NCI-H774 (cell line): ENCODE measurements at regions not wholly inside any gene's neighbourhood (a gene's known extent, or its start where the extent isn't known, plus 50 kb on each side); places are given as distances from the start of the nearest gene placed in this dataset.
A peak's percentile ranks its signal among the peaks of the same experiment; 100 is the strongest.
"Not testable (repeated sequence)": the region's sequence is repeated elsewhere in the genome, so short reads cannot be mapped to it uniquely, and the experiment has no call there.

Experiments used
- DNase-seq: peaks from one replicate; lab custom pipeline; 2025; lab: John Stamatoyannopoulos, UW

DNA sequence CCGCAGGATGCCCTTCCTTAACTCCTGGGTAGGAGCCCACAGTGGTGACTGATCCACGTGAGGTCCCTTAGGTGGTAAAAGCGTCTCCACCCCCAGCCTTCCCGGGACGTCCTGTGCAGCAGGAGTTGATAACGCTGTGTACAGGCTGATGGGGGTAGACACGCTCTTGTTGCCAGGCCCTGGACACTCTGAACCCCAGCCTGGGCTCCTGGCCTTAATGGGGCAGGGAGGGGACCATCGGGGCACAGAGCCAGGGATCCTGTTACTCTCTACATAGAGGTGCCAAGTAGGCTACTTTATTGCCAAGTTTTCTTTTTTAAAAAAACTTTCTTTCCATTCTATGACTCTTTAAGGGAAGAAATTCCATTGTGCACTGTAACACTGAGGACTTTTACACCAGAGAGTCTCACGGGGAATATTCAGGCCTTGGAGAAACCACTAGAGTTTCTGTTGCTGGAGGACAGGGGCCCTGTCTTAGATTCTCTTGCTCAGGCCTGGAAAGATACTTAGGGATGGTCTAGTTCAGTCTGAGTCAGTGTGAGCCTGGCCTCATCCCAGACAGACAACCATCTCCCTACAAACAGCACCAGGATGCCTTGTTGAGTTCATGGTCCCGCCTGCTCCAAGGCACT is 104.3 kb upstream of the RNU6-1 start:
- DNase-seq, result no peak

DNA sequence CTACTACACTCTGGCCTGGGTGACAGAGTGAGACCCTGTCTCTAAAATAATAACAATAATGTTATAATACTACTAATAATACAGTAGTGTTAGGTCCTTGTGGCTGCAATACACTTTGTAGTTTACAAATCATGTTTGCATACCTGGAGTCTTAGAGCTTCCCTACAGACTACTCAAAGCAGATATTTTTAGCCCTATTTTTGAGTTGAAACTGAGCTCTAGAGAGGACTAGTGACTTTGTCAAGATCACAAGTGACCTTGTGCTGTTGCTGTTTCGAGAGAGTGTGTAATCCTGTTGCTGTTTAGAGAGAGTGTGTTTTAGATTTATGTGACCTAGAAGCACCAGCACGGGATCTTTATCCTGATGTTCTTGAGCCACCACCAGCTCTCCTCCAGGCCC is 105.3 kb upstream of the RNU6-1 start:
- no peak for DNase-seq

DNA sequence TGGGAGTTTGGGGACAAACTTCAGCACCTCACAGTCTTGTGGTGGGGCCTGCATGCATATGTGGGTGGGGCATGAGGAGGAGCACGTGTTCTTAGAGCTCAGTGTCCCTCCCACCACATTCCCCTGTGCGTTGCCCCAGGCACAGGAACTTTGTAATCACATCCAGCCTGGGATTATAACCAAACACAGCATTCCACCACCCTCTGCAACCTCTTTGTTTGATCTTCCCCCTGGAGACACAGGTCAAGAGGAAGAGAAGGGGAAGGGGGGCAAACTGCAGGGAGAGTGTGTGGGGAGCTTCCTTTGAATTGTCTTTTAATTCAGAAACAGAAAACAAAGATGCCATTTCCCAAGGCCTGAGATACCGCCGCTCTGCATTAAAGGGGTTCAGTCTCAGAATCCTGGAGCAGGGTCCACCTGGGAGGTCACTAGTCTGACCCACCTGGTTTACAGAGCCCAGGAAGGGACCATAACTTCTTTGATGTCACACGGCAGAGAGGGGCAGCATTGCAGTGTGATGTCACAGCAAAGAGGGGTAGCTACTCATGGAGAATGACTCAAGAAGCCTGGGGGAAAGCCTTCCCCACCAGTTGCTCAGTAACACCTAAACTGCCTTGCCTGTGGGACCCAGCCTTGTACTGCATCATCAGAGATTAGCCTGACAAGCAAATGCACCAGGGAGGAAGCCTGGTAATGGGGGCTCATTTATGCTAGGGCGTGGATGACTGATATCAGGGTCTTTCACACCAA is 106.3 kb upstream of the RNU6-1 start:
- DNase-seq, result no peak

DNA sequence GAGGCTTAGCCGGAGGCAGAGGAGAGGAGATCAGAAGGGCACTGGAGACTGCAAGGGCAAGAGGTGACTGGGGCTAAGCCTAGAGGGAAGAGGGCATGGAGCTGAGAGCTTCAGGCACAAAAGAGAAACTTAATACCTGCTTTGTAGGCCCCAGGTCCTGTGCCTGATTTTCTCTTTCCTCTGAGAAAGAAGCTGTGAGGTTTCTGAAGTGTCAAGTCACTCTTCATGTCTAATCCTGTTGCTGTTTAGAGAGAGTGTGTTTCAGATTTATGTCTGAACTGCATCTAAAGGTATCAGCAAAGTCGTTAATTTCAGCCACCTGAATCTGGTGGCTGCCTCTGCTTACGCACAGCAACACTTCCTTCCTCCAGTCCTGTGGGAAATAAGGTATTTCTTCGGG is 106.9 kb upstream of the RNU6-1 start:
- no peak for DNase-seq

DNA sequence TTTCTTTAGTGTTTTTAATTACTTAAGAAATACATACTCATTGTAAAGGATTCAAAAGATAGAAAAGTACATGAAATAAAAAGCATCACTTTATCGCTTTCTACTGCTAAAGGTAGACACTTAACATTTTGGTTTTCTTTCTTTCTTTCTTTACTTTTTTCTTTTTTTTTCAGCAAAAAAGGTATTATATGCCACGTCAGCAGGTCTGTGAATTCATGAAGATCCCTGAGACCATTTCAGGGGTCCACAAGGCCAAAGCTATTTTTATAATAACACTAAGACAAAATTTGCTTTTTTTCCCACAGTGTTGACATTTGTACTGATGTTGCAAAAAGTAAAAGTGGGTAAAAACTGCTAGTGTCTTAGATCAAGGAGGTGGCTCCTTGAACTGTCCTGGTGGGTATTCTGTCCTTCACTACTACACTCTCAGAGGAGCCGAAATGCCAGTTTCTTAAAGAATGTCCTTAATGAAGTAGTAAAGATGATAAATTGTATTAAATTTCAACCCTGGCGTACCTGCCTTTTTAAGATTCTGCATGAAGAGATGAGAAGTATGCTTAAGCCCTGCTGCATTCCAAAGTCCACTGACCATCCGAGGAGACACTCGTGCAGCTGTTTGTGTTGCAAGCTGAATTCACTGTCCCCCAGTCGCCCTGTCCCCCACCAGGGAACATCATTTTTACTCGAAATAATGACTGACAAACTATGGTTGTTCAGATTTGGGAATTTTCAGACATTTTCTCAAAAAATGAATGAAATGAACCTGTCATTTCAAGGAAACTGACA is 106.7 kb upstream of the PIAS1 start:
- no peak for DNase-seq

DNA sequence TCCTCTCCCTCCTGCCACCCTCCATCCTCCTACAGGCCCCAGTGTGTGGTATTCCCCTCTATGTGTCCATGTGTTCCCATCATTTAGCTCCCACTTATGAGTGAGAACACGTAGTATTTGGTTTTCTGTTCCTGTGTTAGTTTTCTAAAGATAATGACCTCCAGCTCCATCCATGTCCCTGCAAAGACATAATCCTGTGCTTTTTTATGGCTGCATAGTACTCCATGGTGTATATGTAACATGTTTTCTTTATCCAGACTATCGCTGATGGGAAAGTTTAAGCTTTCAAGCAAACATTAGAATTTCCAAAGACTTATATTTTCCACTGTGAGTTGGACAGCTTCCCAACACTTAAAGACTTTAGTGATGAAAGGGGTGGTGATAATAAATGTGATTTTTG is 105.9 kb upstream of the PIAS1 start:
- DNase-seq, result no peak

DNA sequence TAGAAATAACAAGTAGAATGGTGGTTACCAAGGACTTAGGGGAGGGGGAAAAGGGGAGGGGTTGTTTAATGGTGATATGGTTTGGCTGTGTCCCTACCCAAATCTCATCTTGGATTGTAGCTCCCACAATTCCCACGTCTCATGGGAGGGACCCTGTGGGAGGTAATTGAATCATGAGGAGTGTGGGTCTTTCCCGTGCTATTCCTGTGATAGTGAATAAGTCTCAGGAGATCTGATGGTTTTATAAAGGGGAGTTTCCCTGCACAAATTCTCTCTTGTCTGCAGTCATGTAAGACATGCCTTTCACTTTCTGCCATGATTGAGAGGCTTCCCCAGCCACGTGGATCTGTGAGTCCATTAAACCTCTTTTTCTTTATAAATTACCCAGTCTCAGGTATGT is 102.9 kb upstream of the PIAS1 start:
- not testable (repeated sequence) for DNase-seq

DNA sequence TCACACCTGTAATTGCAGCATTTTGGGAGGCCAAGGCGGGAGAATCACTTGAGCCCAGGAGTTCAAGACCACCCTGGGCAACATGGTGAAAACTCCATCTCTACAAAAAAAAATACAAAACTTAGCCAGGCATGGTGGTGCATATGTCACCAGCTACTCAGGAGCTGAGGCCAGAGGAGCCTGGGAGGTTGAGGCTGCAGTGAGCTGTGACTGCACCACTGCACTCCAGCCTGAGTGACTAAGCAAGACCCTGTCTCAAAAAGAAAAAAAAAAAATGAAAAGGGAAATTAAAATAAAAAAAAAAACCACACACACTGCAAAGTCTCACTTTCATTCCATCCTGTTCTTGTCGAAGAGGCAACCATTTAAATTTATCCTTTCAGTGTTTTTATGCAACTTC is 100.8 kb upstream of the PIAS1 start:
- no peak for DNase-seq

DNA sequence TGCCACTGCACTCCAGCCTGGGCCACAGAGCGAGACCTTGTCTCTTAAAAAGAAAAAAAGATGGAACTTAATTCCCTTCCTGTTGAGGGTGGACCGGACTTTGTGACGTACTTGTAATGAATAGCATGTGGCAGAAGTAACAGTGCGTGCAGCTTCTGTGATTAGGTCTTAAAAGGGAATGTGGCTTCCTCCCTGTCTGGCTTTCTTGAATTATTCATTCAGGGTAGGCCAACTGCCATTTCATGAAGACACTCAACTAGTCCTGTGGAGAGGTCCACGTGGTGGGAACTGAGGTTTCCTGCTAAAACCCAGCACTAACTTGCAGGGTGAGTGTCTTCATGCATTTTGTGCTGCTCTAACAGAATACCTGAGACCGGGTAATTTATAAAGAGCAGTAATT is 98.9 kb upstream of the PIAS1 start:
- no peak for DNase-seq

DNA sequence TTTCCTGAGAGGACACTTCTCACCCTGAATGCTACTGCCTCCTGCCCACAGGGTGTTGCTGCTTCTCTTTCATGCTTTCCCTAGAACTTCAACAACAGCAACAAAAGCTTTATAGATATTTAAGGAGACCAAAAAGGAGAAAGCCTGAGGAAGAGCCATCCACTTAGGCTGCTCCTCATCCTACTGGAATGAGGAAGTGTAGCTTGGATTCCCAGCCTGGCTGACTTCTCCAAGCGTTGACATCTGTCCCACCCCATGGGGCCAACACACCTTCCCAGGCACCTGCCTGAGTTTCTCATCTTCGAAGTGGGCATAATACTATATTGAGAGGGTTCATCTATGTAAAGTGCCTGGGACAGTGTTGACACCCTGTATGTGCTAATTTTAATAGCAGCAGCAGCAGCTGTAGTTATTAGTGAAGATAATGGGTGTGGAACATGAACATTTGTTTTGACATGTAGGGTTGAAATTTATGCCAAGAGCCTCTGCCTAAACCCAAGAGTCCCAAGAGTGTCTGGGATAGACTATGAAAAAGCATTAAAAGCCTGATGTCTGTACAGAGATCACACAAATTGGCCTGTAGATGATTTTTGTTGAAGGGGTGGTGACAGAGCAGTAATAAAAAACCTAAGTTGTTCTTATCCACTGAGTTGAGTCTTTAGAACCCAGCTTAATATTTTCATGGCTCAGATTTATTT is 96.5 kb upstream of the PIAS1 start:
- DNase-seq, result no peak

DNA sequence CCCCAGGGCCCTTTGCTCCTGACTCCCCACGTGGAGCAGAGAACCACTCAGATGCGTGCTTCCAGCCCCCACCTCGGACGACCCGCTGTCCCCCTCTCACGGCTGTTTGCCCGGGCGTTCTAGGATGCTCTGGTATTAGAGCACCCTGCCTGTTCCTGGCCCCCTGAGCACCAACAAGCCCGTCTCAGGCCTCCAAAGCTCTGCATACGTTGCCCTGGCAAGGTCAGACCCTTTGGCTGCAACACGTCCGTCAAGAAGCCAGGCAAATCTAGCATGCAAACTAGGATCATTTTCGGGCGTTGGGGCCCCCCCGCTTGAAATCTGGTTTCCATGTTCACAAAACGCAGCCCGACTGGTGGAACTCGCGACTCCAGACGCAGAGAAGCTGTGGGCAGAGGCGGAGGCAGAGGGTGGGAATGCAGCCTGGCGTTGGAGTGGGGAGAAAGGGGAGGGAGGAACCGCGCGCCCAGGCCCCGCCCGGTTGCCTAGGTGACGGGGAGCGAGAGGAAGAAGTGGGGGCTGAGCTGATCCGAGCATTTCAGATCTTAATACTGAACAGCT is 86.2 kb upstream of the PIAS1 start:
- peak; percentile 84 for DNase-seq

DNA sequence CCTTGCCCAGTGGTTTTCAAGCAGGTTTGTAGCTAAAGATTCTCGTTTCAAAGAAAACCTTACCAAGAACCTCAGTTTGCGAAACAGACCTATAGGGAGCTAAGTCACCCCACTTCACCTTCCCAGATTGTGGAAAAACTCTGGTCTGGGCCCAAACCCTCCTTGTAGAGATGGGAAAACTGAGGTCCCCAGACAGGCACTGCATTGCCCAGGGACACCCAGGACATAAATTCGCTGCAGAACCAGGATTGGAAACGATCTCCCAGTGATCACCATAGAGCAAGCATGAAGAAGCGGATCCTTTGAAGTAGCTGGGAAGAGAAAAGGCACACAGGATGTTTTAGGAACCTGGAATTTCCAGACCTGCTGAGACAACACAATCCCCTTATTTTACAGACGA is 85.6 kb upstream of the PIAS1 start:
- DNase-seq, result no peak

DNA sequence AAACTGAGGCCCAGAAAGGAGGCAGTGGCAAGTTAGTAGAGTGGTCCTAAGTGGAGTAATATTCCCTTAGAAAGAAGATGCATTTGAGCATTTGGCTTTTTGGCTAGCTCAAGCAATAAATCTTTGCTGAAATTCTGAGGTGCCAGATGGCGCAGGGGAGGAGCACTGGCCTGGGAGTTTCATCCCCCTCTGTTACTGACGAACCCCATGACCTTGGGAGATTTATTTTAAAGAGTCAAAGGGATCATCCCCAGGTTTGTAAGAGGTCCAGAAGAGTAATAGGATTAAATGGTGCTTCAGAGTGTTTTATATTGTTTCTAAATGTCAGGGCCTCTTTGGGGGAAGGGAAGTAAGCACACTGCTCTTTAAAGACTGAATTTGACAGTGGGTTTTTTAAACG is 85.1 kb upstream of the PIAS1 start:
- DNase-seq, result no peak

DNA sequence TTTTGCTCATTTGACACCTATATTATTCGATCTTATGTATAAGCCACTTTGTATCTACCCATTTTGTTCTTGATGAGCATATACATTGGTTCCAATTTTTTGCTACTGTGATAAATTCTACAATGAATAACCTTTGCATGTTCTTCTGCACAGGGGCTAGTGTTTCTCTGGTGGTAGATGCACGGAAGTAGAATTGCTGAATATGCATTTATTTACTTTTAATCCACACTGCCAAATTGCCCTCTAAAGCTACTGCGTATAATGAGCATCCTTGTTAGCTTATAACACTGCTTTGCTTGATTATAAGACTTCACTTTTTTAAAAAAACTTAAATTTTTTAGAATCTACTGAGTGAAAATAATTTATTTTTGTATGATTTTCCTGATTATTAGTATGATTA is 84.2 kb upstream of the PIAS1 start:
- no peak for DNase-seq

DNA sequence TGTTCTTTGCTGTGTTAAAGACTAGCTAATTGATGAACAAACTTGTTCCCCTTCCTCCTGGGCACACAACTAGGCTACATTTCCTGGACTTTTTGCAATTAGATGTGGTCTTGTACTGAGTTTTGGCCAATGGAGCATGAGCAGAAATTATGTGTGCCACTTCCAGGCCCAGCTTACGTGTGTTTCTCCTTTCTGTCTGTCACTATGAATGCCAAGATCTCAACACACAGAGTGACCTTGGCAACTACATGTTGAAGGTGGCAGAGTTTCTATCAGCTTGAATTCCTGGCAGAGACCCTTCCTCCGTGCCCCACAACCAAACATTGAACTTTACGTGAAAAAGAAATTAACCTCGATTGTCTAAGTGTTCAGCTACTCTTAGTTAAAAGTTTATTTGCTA is 81.7 kb upstream of the PIAS1 start:
- DNase-seq, result no peak

DNA sequence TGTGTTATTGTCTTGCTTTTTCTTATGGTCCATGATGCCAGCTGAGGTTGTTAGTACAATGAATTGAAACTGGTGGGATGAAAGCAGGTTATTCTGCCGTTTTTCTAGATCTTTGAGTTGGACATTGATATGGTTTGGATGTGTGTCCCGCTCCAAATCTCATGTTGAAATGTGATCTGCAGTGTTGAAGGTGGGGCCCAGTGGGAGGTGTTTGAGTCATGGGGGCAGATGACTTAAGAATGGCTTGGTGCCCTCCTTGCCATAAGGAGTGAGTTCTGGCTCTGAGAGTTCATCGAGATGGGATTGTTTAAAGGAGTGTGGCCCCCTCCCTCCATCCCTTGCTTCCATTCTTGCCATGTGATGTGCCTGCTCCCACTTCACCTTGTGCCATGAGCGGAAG is 80.3 kb upstream of the PIAS1 start:
- DNase-seq, result no peak

DNA sequence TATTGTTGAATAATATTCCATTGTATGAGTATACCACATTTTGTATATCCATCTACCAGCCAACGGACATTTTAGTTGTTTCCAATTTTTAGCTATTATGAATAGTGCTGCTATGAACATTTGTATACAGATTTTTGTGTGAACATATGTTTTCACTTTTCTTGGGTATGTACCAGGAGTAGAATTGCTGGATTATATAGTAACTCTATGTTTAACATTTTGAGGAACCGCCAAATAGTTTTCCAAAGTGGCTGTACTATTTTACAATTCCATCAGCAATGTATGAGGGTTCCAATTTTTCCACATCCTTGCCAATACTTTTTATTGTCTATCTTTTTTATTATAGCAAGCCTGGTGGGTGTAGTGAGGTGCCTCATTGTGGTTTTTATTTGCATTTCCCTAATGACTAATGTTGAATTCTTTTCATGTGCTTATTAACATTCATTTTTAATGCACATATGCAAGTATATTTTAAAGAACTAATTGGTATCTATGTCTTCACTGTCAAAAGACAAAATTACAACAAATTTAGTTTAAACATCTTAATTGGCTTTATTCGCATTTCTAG is 77.5 kb upstream of the PIAS1 start:
- no peak for DNase-seq

DNA sequence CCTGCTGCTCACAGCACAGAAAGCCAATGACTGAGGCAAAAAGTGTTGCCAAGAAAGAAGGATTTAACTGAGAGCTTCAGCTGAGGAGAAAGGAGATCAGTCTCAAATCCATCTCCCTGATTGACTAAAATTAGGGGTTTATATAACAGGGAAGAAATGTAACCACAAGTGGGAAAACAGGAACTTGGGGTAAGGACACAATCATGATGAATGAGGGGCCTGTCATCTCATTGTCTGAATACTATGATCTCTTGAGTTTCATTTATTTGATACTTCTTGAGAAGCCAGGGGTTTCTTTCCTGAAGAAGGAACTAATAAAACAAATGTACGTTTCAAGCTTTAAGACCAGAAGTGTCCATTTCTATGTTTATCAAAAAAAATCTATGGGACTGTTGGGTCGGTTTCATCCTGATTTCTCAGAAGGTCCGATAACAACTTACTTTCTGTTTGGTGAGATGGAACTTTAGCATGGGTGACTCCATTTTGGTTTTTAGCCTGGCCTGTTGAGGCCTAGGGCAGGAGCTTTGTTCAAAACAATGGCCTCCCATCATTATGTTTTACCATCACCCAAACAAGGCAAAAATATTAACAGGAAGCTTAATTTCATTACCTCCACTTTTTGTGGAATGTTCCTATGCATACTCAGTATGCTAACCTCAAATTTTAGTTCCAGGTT is 76.6 kb upstream of the PIAS1 start:
- no peak for DNase-seq

DNA sequence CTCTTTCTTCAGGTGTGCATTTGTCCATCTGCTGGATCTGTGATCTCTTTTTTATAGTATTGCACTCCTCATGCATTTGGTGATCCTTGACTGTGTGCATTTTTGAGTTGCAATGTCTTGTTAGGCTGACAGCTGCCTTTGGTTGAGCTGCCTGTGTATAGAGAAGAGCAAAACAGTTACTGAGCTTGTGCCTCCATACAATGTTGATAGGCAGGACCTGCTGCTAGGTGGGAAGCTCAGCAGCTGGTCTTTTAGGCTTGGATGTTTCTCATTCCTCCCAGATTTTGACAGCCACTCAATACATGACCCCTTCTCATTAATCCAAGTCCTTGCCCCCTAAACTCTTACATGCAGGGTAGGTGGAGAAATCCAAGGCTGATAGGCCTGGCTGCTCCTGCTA is 74.8 kb upstream of the PIAS1 start:
- no peak for DNase-seq

DNA sequence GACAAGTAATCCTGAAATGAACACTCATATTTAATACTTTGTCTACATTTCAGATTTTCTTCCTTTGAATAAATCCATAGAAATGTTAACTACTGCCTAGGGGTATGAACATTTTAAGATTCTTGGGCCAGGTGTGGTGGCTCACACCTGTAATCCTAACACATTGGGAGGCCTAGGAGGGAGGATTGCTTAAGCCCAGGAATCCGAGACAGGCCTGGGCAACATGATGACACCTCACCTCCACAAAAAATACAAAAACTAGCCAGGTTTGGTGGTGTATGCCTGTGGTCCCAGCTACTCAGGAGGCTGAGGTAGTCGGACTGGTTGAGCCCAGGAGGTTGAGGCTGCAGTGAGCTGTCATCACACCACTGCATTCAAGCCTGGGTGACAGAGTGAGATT is 73.9 kb upstream of the PIAS1 start:
- DNase-seq, result no peak
